T-helper 17 cell (primary cell): ENCODE measurements at regions not wholly inside any gene's neighbourhood (a gene's known extent, or its start where the extent isn't known, plus 50 kb on each side); places are given as distances from the start of the nearest gene placed in this dataset.

Experiments used
- ATAC-seq: fragments of 150-1000 bp; cut with Tn5 transposase; 2 replicates; pipeline ENCODE4 v1.10.0; 2021; ENCODE audit warnings: mild to moderate bottlenecking, moderate library complexity
- DNase-seq, 3 donors: peaks; one replicate each; pipeline versions ENCODE4 v3.0.0 to v3.0.0-alpha.2; 2020 to 2021
- H3K9me3 ChIP-seq: one replicate; pipeline ENCODE4 v1.7.0; 2013; ENCODE audit warnings: low read length, mild to moderate bottlenecking; ENCODE audit not compliant: control insufficient read depth, poor library complexity, severe bottlenecking
- H3K27ac Mint-ChIP-seq: one replicate; pipeline ENCODE4 v1.8.0; 2022; ENCODE audit warnings: mild to moderate bottlenecking, moderate library complexity, mixed read lengths
- H3K27me3 Mint-ChIP-seq: one replicate; pipeline ENCODE4 v1.8.0; 2022; ENCODE audit warnings: mixed read lengths
- H3K36me3 Mint-ChIP-seq: one replicate; pipeline ENCODE4 v1.8.0; 2022; ENCODE audit warnings: low read depth, mixed read lengths
- H3K4me1 Mint-ChIP-seq: one replicate; pipeline ENCODE4 v1.8.0; 2022; ENCODE audit warnings: mild to moderate bottlenecking, mixed read lengths
- H3K4me3 Mint-ChIP-seq: one replicate; pipeline ENCODE4 v1.8.0; 2022; ENCODE audit warnings: mild to moderate bottlenecking, moderate library complexity, mixed read lengths

DNA sequence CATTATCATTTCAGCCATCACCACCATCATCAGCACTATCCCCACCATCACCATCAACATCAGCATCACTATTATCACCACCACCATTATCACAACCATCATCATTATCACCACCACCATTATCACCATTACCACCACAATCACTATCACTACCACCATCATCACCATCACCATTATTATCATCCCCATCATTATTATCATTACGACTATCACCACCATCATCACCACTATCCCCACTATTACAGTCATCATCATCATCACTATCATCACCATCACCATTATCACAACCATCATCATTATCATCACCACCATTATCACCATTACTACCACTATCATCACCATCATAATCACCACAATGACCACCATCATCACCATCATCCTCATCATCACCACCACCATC lies 50.4 kb upstream of the CMKLR1 start:
- no peaks in the 10 kb centered on the region for H3K36me3 Mint-ChIP-seq
- no peaks in the 10 kb centered on the region for H3K9me3 ChIP-seq
- H3K27ac Mint-ChIP-seq = no peak overlapping the region
- DNase-seq (no peak), ATAC-seq (no peak)
- H3K4me1 Mint-ChIP-seq = no peaks in the 10 kb centered on the region
- H3K4me3 Mint-ChIP-seq = no peak overlapping the region
- H3K27me3 Mint-ChIP-seq = peaks cover 4% of the 10 kb centered on the region
